Epithelial cell of proximal tubule (primary cell): ENCODE measurements at regions not wholly inside any gene's neighbourhood (a gene's known extent, or its start where the extent isn't known, plus 50 kb on each side); places are given as distances from the start of the nearest gene placed in this dataset.

Experiments
- DNase-seq: peaks from one replicate; pipeline ENCODE4 v3.0.0-alpha.2; 2011; ENCODE audit warnings: low read depth
- H3K4me3 ChIP-seq: 2 replicates; pipeline ENCODE4 v1.5.1; 2011; ENCODE audit warnings: low read depth, mild to moderate bottlenecking, low read length
- CTCF ChIP-seq: conservative IDR thresholded peaks from 2 replicates; pipeline ENCODE4 v1.5.1; 2012; ENCODE audit warnings: low read depth, mild to moderate bottlenecking, low read length

GRCh38 chr16:60181536-60181935 lies 1447.4 kb upstream of the GOT2 start:
- DNase-seq: no peak
- H3K4me3 ChIP-seq: no peak overlapping the region
- TF ChIP-seq CTCF: no peak

GRCh38 chr16:60180609-60181008 lies 1446.5 kb upstream of the GOT2 start:
- no peak for DNase-seq
- H3K4me3 ChIP-seq: no peak overlapping the region
- no peak for TF ChIP-seq CTCF

- no peak for TF ChIP-seq CTCF
- DNase-seq: no peak
- H3K4me3 ChIP-seq: no peak overlapping the region
Measured at GRCh38 chr16:60170196-60170595, 1436.1 kb upstream of the GOT2 start.

GRCh38 chr16:60166111-60166510 lies 1432.0 kb upstream of the GOT2 start:
- no peak for TF ChIP-seq CTCF
- no peak for DNase-seq

GRCh38 chr16:60151987-60152386 lies 1417.9 kb upstream of the GOT2 start:
- H3K4me3 ChIP-seq: no peak overlapping the region
- TF ChIP-seq CTCF: no peak
- no peak for DNase-seq

More at GRCh38 chr16:60166111-60166510, 1432.0 kb upstream of the GOT2 start:
- no peak overlapping the region for H3K4me3 ChIP-seq

GRCh38 chr16:60150907-60151306 lies 1416.8 kb upstream of the GOT2 start:
- no peak for DNase-seq
- TF ChIP-seq CTCF: no peak
- H3K4me3 ChIP-seq: no peak overlapping the region

- no peak for DNase-seq
- H3K4me3 ChIP-seq: no peak overlapping the region
- no peak for TF ChIP-seq CTCF
Measured at GRCh38 chr16:60143348-60143705, 1409.2 kb upstream of the GOT2 start.
